HG03280 (cell line): ENCODE measurements at regions not wholly inside any gene's neighbourhood (a gene's known extent, or its start where the extent isn't known, plus 50 kb on each side); places are given as distances from the start of the nearest gene placed in this dataset.

Source experiments
- ATAC-seq: cut with Tn5 transposase; IDR thresholded peaks from one replicate; pipeline ENCODE4 v1.9.1; 2021; ENCODE audit warnings: mild to moderate bottlenecking, moderate library complexity; ENCODE audit not compliant: unreplicated experiment

DNA sequence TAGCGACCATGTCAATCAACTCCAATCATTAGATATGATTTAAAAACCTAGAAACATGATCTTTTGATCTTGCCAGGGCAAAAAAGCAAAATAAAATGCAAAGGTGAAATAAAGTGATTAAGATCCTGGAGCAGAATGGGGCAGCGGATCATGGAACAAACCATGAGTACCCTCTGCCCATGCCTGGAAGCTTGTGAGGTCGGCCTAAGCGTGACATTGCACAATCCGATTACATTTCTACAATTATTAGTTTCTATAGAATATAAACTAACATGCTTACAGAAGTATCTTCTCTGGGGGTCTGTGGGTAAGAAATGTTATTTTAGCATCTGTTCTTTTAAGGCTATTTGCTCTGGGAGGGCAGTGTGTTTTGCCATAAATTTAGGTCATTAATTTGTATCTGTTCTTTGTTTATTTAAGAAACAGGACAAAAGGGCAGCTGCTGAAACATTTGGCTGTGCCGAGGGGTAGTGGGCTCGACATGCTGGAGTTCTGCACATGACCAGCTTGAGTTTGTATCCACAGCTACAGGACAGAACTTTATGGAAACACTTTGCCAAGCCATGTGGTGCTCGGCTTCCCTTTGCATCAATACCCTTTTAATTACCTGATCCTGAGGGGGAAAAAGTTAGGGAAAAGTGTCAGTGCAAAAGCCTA is 55.9 kb downstream of the ZBTB18 start:
- ATAC-seq, result no peak

DNA sequence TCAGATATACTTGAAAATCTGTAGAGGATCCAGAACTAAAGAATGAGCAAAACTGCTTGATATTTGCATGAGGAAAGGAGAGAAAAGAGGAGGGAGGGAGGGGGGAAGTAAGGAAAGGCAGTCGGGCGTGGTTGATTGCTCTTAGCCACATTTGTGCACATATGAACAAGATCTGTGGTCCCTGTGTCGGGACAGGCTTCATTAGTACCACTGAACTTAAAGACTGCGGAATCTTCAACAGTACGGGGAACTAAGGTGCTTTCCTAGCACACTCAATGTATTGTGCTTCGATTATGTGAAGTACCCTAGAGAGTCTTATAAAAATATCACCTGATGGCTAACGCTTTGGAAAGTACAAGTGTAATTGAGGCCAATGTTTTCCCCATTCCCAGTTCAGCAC is 59.9 kb downstream of the ZBTB18 start:
- ATAC-seq, result no peak

DNA sequence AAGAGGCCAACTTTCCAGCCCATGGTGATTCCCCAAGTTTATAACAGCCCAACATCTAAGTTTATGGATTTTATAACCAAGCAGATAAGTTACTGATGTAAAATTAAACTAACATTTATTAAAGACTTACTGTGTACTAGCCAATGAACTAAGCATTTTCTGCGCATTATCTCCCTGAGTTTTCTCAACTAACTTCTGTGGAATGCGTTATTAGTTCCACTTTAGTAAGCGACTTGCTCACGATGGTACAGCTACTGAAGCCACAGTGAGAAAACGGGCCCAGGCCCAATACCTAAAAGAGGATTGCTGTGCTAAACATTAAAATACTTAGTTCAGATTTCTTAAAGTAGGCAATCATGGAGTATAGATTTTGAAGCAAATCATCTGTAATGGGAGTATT is 61.0 kb downstream of the ZBTB18 start:
- ATAC-seq, result no peak

DNA sequence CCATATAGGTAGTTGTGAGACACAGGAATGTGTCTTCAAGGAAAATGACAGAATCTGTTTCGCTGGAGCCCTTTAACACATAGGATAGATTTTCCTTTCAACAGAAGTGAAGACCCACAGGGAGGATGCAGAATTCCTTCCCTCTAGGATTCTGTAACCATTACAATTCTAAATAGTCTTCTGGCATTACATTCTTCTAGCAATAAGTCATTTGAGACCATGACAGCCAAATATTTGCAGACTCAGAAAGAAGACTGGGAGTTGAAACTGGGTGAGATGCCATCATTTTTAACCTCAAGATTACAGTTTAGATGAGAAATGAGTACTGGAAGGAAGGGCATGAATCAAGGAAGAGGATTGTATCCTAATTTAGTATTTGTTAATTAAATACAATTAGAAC is 61.6 kb downstream of the ZBTB18 start:
- no peak for ATAC-seq

DNA sequence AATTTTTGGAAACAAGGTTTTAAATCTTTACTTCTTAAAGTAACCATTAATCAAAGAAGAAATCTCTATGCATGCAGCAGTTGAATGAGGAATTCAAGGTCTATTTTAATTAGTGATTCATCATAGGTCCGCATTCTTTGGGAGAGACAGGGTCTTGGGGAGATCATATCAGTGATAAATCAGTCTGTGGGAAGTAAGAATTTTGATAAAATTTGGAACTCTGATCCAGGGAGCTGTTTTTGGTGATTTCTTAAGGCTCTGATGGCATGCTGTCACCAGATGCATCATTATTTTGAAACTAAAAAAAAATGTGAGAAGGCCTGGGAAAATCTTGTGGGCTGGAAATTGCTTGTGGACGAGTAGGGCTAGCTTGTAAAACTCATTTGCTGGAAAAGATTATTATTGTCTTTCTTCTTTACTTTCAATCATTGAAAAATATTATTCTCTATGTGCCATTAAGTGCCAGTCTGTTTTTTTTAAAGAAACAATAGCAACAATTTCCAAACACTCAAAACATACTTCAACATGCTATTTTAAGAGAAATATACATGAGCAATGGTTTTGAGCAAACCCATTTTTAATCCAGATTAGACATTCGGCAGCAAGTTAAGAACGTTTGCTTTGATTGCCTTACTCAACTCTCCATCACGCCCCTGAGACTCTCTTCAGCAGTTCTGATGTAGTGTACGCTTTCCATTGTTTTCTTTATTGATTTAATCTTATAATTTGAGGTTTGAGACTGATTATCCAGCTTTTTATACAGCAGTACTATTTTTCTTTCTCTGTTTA is 62.6 kb downstream of the ZBTB18 start:
- ATAC-seq, result no peak

DNA sequence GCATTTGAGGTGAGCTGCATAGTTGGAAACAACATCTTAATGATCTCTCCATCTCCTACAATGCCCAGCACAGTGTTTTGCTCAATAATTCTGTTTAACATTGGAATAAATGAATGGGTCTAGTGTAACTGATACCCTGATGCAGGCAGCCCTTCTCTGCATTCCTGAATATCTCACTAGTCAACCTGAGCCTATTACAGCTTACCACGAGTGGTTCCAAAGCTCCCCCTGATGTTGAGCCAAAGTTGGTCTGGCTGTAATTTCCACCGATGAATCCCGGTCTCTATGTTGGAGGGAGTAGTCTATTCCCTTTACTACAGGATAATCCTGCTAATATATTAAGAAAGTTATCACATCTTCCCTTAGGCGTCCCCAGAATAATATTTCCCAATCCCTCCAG is 63.8 kb downstream of the ZBTB18 start:
- ATAC-seq, result no peak

DNA sequence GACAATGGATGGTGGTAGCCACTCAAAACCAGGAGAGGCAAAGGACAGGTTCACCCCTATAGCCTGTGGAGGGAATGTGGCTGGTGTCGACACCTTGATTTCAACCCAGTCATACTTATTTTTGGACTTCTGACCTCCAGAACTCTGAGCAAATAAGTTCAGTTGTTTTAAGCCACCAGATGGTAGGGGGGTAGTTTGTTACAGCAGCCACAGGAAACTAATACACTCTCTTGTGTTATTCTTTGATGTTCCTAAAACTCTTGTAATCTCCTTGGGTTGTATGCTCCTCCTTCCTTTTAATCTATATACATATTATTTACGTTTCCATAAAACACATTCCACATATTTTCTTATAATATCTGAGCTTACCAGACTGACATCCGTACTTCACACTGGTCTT is 65.9 kb downstream of the ZBTB18 start:
- no peak for ATAC-seq

DNA sequence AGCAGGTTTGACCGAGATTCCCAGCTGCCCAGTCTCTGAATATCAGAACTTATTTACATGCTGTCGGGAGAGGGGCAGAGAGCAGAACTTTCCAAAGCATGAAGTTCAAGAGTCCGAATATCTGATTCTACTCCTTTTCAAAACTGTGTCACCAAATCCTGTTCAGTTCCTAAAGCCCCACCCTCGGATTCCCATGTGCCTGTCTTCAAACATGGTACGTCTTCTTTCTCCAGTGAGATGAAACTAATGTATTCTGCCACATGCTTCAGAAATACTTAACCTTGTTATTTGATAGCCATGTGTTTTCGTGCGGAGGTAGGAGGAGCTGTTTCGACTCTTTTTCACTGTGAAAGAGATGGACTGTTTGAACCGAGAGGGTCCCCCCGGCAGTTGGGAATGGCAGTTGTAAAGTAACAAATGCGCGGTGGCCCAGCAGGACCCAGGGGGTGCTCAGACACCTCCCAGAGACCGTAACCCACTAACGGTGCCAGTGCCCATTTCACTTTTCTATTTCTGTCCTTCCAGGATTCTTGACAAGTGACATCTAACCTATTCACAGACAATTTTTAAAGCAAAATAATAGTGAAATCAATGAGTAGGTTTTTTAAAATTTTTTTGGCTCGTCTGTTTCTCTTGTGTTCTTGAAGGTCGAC is 67.2 kb downstream of the ZBTB18 start:
- ATAC-seq, result no peak

DNA sequence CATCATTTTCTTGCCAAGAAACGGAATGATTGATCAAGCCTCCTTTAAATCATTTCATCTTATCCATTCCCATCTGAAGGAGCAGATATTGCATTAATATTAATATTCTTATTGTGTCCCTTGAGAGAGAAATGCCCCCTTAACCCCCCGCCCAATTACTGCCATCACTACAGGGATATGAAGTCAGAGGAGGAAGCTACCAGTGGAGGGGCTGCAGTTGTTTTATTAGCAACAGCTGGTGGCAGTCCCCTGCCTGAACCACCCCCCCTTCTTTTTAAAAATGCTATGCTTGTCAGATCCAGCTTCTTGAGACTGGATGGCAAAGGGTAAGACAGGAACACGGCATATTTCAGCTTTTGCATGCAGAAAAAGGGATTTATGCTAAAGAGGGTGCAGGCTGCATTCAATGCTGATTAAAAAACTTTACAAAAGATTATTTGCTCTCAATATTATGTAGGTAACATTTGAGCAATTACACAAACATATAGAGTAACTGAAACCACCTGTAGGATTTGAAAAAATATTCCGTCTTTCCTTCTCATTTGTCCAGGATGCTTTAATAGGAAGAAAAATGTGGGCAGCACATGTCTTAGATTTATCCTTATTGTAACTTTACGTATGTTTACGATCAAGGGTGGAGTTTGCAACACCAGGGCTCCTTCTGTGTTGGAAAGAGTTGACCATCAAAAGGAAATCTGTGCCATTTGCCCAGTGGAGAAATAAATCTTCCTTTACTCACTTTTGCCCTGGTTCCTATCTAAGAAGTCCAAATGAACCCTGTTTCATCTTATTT is 77.7 kb downstream of the ZBTB18 start:
- ATAC-seq, result no peak

DNA sequence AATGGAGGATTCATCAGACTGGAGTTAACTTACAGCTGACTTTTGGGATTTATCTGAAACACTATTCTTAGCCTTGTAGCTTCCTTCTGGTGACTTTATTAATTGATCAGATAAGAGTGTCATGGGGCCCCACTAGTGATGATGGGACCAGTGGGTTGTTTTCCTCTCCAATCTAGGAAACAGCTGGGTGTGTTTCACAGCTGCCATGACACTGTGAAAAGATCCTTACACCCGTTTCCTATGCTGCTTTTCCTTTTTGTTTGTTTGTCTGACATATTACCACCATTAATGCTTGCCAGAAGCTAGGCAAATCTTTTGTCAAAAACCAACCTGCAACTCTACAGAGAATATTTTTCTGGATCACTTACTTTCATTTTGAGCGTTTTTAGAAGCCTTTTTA is 86.2 kb downstream of the ZBTB18 start:
- no peak for ATAC-seq

DNA sequence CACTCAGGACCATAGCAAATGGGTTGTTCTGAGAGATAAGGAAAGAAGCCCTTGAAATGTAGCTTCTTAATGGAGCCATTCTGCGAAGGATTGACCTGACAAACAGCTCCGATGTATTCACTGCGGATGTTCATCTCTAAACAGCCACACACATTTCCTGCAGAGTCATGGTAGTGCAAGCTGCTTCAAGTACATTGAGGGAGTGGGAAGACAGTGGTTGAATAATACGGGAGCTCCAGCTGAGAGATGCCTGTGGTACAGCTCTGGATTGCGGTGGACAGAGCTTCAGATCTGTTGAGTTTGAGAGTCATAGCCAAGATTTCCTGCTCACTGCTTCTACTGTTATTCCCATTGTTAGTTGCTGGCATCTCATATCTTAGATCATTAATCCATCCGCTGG is 86.6 kb downstream of the ZBTB18 start:
- ATAC-seq, result no peak

DNA sequence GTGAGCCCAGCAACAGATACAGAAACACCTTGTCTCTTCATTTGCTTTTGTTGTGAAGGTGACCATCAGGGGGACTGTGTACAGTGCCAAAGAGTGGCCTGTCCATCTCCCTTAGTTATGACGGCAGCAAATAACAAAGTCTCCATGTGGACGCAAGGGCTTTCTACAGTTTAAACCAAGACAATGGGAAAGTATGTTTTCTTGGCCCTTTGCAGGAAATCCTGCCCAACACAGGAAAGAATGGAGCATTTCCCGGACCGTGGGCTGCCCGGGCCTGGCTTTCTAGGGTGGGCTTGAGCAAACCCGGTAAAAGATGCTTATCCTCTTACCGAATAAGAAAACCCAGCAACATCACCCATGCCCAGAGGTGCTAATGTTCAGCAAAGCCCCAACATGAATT is 87.3 kb downstream of the ZBTB18 start:
- ATAC-seq, result no peak

DNA sequence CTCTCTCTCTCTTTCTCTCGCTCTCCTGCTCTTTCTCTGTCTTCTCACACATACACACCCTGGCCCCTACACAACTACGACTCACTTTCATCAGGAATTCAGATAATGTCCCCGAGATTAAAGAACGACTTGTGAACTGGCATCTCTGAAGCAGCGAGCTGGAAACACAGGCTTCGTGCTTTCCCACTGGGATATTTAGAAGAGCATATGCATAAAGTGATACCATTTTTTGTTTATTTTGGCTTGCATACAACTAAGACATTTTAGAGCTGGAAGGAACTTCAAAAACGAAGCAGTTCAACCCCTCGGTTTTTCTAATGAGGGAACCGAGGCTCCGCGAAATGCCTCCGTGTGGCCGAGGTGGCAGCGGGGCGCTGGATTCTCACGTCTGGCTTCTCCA is 88.6 kb downstream of the ZBTB18 start:
- no peak for ATAC-seq

DNA sequence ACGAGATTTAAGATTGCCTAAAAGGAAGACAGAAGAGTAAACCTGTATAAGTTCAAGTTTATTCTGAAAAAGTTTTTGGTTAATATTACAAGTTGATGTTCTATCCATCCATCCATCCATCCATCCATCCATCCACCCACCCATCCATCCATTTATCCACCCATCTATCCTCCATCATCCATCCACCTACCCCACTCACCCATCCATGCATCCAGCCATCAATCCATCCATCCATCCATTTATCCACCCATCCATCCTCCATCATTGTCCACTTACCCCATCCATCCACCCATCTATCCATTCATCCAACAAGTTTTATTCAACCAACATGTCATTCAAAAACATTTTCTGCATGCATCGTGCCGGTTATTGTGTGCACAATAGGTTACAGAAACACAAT is 89.3 kb downstream of the ZBTB18 start:
- no peak for ATAC-seq

DNA sequence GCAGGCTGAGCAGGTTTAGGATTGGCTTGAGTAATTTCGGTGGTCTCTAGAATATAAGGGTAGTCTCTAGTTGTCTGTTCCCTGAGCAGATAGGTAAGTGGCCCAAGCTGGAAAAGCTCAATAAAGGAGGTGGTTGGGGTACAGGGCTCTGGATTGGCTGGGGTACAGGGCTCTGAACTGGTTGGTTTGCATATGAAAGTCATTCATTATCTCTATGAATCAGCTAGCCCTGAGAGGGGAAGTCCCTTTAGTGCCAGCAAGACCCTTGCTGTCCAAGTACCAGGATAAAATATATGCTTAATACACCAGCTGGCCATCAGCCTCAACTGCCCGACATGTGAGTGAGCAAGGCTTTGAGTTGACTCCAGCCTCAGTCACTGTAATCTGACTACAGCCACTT is 93.0 kb downstream of the ZBTB18 start:
- ATAC-seq, result no peak

DNA sequence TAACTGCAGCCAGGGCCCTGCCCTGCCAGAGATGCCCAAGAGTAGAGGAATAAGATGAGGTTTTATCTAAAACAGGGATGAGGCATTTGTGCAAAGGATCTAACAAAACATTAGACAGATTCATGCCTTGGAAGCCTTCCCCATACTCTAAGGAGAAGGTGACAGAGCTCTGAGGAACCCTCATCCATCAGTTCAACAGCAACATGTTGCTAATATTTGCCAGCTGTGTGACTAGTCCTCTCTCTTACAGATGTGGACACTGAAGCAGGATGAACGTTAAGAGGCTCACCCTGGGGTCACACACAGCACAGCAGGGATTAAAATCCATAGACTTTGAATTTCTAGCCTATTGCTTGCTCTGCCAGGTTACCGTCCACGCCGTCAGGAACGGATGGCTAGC is 99.0 kb downstream of the ZBTB18 start:
- no peak for ATAC-seq

DNA sequence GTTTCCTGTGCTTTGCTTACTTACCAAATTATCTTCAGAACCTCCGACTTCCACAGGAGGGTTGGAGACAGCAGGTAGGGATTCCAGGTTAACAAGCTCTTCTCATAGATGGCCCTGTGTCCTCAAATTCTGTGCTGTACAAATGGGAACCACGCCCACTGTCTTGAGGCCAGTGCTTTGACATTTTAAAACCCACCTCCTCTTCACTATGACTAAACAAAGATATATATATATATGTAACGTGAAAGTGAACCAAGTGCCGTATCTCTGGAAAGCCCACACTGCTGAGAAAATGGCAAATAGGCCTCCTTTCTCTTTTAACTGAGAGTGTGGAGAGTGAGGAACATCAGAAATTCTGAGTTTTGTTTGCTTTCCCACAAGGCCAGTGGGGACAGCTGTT is 99.6 kb downstream of the ZBTB18 start:
- ATAC-seq, result no peak

DNA sequence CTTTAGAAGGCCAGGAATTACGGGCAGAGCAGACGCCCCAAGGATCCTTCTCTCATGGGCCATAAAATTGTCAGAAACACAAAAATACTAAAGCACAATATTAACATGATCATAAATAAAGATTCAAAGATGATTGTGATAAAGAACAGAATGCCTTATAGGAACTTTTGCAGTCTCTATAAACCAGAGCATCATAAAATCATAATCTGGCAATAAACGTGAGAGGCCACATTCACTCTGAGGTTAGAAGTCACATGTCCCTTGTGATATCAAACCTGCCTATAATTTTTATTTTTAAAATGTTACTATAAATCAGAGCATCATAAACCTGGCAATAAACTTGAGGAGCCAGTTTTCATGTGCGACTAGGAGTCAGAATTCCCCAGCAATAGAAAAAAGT is 100.5 kb downstream of the ZBTB18 start:
- no peak for ATAC-seq

DNA sequence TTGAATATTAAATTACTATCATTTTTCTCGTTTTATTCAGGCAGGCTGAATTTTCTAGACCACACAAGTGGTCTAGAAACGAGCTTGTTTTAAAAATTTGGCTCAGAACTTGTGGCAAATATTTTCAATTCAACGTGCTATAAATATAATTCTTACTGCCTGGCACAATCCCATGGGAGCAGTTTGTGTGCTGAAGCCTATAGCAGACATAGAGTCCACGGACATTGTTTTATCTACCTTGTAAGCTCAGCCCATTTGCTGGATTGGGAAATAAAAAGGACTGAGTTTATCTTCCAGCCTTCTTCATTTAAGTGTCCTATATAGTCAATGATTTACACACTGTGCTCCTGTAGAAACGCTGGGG is 103.4 kb downstream of the ZBTB18 start:
- ATAC-seq, result no peak

DNA sequence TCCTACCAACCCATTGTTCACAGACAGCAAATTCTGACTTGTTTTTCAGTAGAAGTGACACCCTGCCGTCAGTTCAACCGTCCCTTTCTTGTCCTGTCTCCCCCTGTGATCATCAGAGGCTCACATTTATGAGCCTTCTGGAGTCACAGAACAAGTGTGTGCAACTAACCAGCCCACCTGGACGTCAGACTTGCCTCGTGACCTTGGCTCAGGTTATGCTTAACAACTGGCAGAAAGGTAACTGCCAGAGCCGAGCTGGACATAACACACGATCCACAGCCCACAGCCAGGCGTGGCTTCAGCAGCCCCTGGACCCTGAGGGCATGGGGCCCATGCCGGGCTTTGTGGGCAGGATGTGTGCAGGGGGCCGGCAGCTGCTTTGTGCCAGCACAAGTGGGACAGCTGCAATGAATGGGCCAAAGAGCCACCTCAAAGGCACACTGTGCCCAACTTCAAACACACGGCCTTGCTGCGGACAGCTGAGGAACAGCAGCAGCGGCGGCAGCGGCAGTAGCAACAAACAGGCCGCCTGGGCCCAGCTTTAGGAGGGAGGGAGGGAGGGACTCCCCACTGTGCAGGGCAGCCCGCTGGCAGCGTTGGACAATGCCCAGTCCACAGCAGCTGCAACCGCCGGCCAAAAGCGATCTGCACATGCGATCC is 103.9 kb downstream of the ZBTB18 start:
- no peak for ATAC-seq

DNA sequence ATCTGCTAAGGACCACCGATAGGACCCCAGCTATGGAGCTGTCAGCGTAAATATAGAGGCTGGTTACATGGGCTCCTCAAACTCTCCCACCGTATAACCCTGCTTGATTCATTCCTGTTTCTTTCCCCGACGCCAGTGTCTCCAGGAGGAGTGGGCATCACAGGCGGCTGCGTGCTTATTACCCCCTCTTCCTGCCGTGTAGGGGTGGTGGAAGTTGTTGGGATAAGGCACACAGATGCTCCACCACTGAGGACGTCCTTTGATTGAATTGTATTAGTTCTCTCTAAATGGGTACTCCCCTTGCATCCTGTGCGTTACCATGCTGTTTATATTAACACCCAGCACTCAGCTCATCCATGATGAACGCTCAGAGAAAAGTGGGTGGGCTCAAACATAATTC is 104.6 kb downstream of the ZBTB18 start:
- no peak for ATAC-seq
